Nephron progenitor cell (in vitro differentiated cells): ENCODE measurements at regions not wholly inside any gene's neighbourhood (a gene's known extent, or its start where the extent isn't known, plus 50 kb on each side); places are given as distances from the start of the nearest gene placed in this dataset.

Experiments used
- DNase-seq: peaks from one replicate; pipeline ENCODE4 v3.0.0; 2021
- H3K27ac Mint-ChIP-seq: 2 replicates; pipeline ENCODE4 v1.8.0; 2021; ENCODE audit warnings: mild to moderate bottlenecking, moderate library complexity, mixed read lengths
- H3K27me3 Mint-ChIP-seq: 2 replicates; pipeline ENCODE4 v1.8.0; 2021; ENCODE audit warnings: mild to moderate bottlenecking, low read depth, mixed read lengths; ENCODE audit not compliant: poor library complexity
- H3K36me3 Mint-ChIP-seq: 2 replicates; pipeline ENCODE4 v1.8.0; 2021; ENCODE audit warnings: low read depth, mixed read lengths
- H3K4me1 Mint-ChIP-seq: 2 replicates; pipeline ENCODE4 v1.8.0; 2021; ENCODE audit warnings: mixed read lengths
- H3K4me3 Mint-ChIP-seq: 2 replicates; pipeline ENCODE4 v1.8.0; 2021; ENCODE audit warnings: mild to moderate bottlenecking, moderate library complexity, mixed read lengths
- H3K9me3 Mint-ChIP-seq: 2 replicates; pipeline ENCODE4 v1.8.0; 2021; ENCODE audit warnings: mild to moderate bottlenecking, moderate library complexity, mixed read lengths
- TF ChIP-seq, protein P1 (sequence below): fragments of 200-600 bp; sonication (generic); IDR thresholded peaks from 2 replicates; pipeline ENCODE4 v1.5.0; 2021; ENCODE audit warnings: antibody characterized with exemption

GRCh38 chr4:60034361-60034760 lies 1165.8 kb upstream of the ADGRL3 start:
- Mint-ChIP-seq H3K4me3 (no peak overlapping the region), H3K36me3 (no peaks in the 10 kb centered on the region), H3K27me3 (peaks cover 5% of the 10 kb centered on the region), H3K9me3 (no peaks in the 10 kb centered on the region), H3K4me1 (peaks cover 8% of the 10 kb centered on the region), H3K27ac (no peak overlapping the region)
- TF ChIP-seq, protein P1, sequence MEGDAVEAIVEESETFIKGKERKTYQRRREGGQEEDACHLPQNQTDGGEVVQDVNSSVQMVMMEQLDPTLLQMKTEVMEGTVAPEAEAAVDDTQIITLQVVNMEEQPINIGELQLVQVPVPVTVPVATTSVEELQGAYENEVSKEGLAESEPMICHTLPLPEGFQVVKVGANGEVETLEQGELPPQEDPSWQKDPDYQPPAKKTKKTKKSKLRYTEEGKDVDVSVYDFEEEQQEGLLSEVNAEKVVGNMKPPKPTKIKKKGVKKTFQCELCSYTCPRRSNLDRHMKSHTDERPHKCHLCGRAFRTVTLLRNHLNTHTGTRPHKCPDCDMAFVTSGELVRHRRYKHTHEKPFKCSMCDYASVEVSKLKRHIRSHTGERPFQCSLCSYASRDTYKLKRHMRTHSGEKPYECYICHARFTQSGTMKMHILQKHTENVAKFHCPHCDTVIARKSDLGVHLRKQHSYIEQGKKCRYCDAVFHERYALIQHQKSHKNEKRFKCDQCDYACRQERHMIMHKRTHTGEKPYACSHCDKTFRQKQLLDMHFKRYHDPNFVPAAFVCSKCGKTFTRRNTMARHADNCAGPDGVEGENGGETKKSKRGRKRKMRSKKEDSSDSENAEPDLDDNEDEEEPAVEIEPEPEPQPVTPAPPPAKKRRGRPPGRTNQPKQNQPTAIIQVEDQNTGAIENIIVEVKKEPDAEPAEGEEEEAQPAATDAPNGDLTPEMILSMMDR = no peak
- no peak for DNase-seq

GRCh38 chr4:60039908-60040307 lies 1160.2 kb upstream of the ADGRL3 start:
- H3K9me3 Mint-ChIP-seq = peaks cover 9% of the 10 kb centered on the region
- no peaks in the 10 kb centered on the region for H3K36me3 Mint-ChIP-seq
- H3K27me3 Mint-ChIP-seq = no peaks in the 10 kb centered on the region
- no peak overlapping the region for H3K27ac Mint-ChIP-seq
- no peak for DNase-seq
- no peak overlapping the region for H3K4me3 Mint-ChIP-seq
- TF ChIP-seq, protein P1 = no peak
- H3K4me1 Mint-ChIP-seq = no peaks in the 10 kb centered on the region

- no peaks in the 10 kb centered on the region for H3K36me3 Mint-ChIP-seq
- H3K9me3 Mint-ChIP-seq = peaks cover 14% of the 10 kb centered on the region
- no peak overlapping the region for H3K4me3 Mint-ChIP-seq
- H3K27me3 Mint-ChIP-seq = no peaks in the 10 kb centered on the region
- H3K27ac Mint-ChIP-seq = no peak overlapping the region
- no peaks in the 10 kb centered on the region for H3K4me1 Mint-ChIP-seq
- DNase-seq = no peak
- TF ChIP-seq, protein P1 = no peak
Observed at GRCh38 chr4:60042231-60042652, 1157.9 kb upstream of the ADGRL3 start.

DNA sequence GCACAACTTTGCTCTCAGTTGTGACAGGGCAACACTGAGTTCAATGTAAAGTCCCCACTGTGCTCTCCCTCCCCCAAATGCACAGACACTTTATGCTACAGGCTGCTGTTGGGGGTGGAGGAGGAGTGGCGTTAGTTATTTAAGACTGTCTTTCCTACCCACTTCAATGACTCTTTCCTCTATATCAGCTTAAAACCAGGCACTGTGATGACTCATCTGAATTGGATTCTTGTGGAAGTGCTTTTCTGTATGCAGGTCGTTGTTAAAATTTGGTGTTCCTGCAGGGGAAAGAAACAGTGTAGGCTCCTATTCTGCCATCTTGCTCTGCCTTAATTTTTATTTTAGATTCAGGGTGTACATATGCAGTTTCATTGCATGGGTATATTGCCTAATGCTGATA lies 1157.2 kb upstream of the ADGRL3 start:
- Mint-ChIP-seq H3K27ac (no peak overlapping the region), H3K27me3 (no peaks in the 10 kb centered on the region), H3K9me3 (peaks cover 20% of the 10 kb centered on the region), H3K36me3 (no peaks in the 10 kb centered on the region), H3K4me1 (no peaks in the 10 kb centered on the region), H3K4me3 (no peak overlapping the region)
- no peak for DNase-seq
- TF ChIP-seq, protein P1 = no peak

GRCh38 chr4:60078984-60079383 lies 1121.1 kb upstream of the ADGRL3 start:
- no peak for DNase-seq
- TF ChIP-seq, protein P1 = no peak
- no peaks in the 10 kb centered on the region for H3K9me3 Mint-ChIP-seq
- H3K4me3 Mint-ChIP-seq = no peak overlapping the region
- H3K4me1 Mint-ChIP-seq = no peaks in the 10 kb centered on the region
- no peaks in the 10 kb centered on the region for H3K27me3 Mint-ChIP-seq
- no peaks in the 10 kb centered on the region for H3K36me3 Mint-ChIP-seq
- H3K27ac Mint-ChIP-seq = no peak overlapping the region

DNA sequence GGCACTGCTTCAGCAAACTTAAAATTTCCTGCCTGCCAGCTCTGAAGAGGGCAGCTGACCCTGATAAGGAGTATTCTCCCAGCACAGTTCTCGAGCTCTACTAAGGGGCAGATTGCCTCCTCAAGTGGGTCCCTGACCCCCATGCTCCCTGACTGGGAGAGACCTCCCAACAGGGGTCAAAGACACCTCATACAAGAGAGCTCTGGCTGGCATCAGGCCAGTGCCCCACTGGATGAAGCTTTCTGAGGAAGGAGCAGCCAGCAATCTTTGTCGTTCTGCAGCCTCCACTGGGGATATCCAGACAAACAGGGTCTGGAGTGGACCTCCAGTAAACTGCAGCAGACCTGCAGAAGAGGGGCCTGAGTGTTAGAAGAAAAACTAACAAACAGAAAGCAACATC lies 1118.3 kb upstream of the ADGRL3 start:
- TF ChIP-seq, protein P1 = no peak
- H3K27ac Mint-ChIP-seq = no peak overlapping the region
- no peaks in the 10 kb centered on the region for H3K27me3 Mint-ChIP-seq
- H3K4me1 Mint-ChIP-seq = no peaks in the 10 kb centered on the region
- no peak for DNase-seq
- no peaks in the 10 kb centered on the region for H3K9me3 Mint-ChIP-seq
- H3K36me3 Mint-ChIP-seq = no peaks in the 10 kb centered on the region
- H3K4me3 Mint-ChIP-seq = no peak overlapping the region
